ENCODE measurements at regions not wholly inside any gene's neighbourhood (a gene's known extent, or its start where the extent isn't known, plus 50 kb on each side); places are given as distances from the start of the nearest gene placed in this dataset.

DNA sequence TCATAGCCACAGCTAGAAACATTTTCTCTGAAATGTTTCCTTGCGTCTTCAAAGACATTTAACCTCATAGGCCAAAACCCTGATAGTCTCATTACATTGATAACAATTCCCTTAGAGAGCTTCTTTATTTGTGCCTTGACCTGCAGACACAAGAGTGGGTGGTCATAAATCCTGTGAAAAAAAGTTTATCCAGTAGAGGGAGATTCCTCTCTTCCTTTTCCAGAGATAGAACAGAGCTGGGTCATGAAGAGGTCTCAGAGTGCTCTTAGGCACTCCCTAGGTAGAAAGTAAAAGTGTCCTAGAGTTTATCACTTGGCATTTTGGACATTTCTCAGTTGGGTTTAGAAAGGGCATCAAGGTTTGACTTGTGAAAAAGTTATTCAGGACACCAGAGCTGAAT lies 426.1 kb downstream of the NUF2 start:
- H3K27ac Mint-ChIP-seq (ENCODE audit: unreplicated experiment), result no peak overlapping the region
- no peak for DNase-seq (ENCODE audit: low spot score)
- H3K36me3 Mint-ChIP-seq (ENCODE audit: low read depth), result no peaks in the 10 kb centered on the region
- H3K9me3 Mint-ChIP-seq (ENCODE audit: low read depth), result peaks cover 14% of the 10 kb centered on the region
- no peaks in the 10 kb centered on the region for H3K27me3 Mint-ChIP-seq (ENCODE audit: low read depth)
- H3K4me1 Mint-ChIP-seq (ENCODE audit: low read depth), result no peaks in the 10 kb centered on the region
- TF ChIP-seq, protein P1, sequence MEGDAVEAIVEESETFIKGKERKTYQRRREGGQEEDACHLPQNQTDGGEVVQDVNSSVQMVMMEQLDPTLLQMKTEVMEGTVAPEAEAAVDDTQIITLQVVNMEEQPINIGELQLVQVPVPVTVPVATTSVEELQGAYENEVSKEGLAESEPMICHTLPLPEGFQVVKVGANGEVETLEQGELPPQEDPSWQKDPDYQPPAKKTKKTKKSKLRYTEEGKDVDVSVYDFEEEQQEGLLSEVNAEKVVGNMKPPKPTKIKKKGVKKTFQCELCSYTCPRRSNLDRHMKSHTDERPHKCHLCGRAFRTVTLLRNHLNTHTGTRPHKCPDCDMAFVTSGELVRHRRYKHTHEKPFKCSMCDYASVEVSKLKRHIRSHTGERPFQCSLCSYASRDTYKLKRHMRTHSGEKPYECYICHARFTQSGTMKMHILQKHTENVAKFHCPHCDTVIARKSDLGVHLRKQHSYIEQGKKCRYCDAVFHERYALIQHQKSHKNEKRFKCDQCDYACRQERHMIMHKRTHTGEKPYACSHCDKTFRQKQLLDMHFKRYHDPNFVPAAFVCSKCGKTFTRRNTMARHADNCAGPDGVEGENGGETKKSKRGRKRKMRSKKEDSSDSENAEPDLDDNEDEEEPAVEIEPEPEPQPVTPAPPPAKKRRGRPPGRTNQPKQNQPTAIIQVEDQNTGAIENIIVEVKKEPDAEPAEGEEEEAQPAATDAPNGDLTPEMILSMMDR (IDR thresholded peaks at IDR 0.05), result no peak
- no peak overlapping the region for H3K4me3 Mint-ChIP-seq (ENCODE audit: unreplicated experiment)

- TF ChIP-seq, protein P1 (IDR thresholded peaks at IDR 0.05), result no peak
- H3K4me3 Mint-ChIP-seq (ENCODE audit: unreplicated experiment), result no peak overlapping the region
- H3K9me3 Mint-ChIP-seq (ENCODE audit: low read depth), result peaks cover 23% of the 10 kb centered on the region
- no peaks in the 10 kb centered on the region for H3K4me1 Mint-ChIP-seq (ENCODE audit: low read depth)
- no peaks in the 10 kb centered on the region for H3K27me3 Mint-ChIP-seq (ENCODE audit: low read depth)
- no peaks in the 10 kb centered on the region for H3K36me3 Mint-ChIP-seq (ENCODE audit: low read depth)
- DNase-seq (ENCODE audit: low spot score), result no peak
- H3K27ac Mint-ChIP-seq (ENCODE audit: unreplicated experiment), result no peak overlapping the region
Observed at GRCh38 chr1:163758977-163759670, 437.4 kb downstream of the NUF2 start.

DNA sequence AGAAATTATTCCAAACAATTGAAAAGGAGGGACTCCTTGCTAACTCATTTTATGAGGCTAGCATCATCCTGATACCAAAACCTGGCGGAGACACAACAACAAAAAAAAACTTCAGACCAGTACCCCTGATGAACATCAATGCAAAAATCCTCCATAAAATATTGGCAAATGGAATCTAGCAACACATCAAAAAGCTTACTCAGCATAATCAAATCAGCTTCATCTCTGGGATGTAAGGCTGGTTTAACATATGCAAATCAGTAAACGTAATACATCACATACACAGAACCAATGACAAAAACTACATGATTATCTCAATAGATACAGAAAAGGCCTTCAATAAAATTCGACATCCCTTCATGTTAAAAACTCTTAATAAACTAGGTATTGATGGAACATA lies 440.1 kb downstream of the NUF2 start:
- no peak for DNase-seq (ENCODE audit: low spot score)
- H3K27ac Mint-ChIP-seq (ENCODE audit: unreplicated experiment), result no peak overlapping the region
- H3K4me3 Mint-ChIP-seq (ENCODE audit: unreplicated experiment), result no peak overlapping the region
- H3K27me3 Mint-ChIP-seq (ENCODE audit: low read depth), result no peaks in the 10 kb centered on the region
- peaks cover 21% of the 10 kb centered on the region for H3K9me3 Mint-ChIP-seq (ENCODE audit: low read depth)
- H3K4me1 Mint-ChIP-seq (ENCODE audit: low read depth), result no peaks in the 10 kb centered on the region
- TF ChIP-seq, protein P1 (IDR thresholded peaks at IDR 0.05), result no peak
- no peaks in the 10 kb centered on the region for H3K36me3 Mint-ChIP-seq (ENCODE audit: low read depth)

- no peaks in the 10 kb centered on the region for H3K4me1 Mint-ChIP-seq (ENCODE audit: low read depth)
- no peak for DNase-seq (ENCODE audit: low spot score)
- H3K9me3 Mint-ChIP-seq (ENCODE audit: low read depth), result peaks cover 3% of the 10 kb centered on the region
- H3K36me3 Mint-ChIP-seq (ENCODE audit: low read depth), result no peaks in the 10 kb centered on the region
- TF ChIP-seq, protein P1 (IDR thresholded peaks at IDR 0.05), result no peak
- H3K27ac Mint-ChIP-seq (ENCODE audit: unreplicated experiment), result no peak overlapping the region
- no peak overlapping the region for H3K4me3 Mint-ChIP-seq (ENCODE audit: unreplicated experiment)
- no peaks in the 10 kb centered on the region for H3K27me3 Mint-ChIP-seq (ENCODE audit: low read depth)
Observed at GRCh38 chr1:163766257-163766918, 444.6 kb downstream of the NUF2 start.

DNA sequence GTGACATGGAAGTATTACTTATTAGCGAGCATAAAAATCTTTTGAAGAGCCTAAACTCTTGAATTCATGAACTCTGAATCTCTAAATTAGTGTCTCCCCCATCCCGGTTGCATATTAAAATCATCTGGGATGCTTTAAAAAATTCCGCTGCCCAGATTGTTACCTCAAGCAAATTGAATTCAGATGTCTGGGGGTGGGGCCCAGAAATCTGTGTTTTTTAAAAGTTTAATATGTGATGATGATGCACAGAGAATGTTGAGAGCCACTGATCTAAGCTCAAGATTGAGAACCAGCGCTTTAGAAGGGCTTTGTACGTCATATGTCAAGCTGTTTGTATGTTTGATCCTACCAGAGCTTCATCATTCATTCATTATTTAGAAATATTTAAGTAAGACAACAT lies 446.8 kb downstream of the NUF2 start:
- no peak for DNase-seq (ENCODE audit: low spot score)
- H3K4me3 Mint-ChIP-seq (ENCODE audit: unreplicated experiment), result no peak overlapping the region
- peaks cover 1% of the 10 kb centered on the region for H3K27me3 Mint-ChIP-seq (ENCODE audit: low read depth)
- no peak overlapping the region for H3K27ac Mint-ChIP-seq (ENCODE audit: unreplicated experiment)
- peaks cover 3% of the 10 kb centered on the region for H3K9me3 Mint-ChIP-seq (ENCODE audit: low read depth)
- TF ChIP-seq, protein P1 (IDR thresholded peaks at IDR 0.05), result no peak
- no peaks in the 10 kb centered on the region for H3K4me1 Mint-ChIP-seq (ENCODE audit: low read depth)
- no peaks in the 10 kb centered on the region for H3K36me3 Mint-ChIP-seq (ENCODE audit: low read depth)
